ENCODE measurements at regions not wholly inside any gene's neighbourhood (a gene's known extent, or its start where the extent isn't known, plus 50 kb on each side); places are given as distances from the start of the nearest gene placed in this dataset.
"Not testable (repeated sequence)": the region's sequence is repeated elsewhere in the genome, so short reads cannot be mapped to it uniquely, and the experiment has no call there.

DNA sequence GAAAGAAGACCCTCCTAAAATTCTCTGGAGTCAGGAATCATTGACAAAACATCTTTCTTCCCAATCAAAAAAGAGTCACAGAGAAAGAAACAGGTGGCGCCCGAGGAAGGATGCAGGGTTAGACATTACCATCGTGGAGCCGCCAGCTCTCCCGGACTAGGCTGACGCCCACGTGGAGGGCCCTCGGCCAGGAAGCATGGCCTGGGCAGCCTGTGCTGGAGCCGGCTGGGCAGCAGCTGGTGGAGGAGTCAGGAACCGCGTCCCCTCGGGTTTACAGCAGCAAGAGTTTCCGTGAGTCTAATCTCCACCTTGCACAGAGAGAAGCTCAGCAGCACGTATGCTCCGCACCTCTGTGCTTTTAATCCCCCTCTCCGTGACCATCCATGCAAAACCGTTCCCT lies 533.7 kb upstream of the ATP11B start:
- DNase-seq = no peak

DNA sequence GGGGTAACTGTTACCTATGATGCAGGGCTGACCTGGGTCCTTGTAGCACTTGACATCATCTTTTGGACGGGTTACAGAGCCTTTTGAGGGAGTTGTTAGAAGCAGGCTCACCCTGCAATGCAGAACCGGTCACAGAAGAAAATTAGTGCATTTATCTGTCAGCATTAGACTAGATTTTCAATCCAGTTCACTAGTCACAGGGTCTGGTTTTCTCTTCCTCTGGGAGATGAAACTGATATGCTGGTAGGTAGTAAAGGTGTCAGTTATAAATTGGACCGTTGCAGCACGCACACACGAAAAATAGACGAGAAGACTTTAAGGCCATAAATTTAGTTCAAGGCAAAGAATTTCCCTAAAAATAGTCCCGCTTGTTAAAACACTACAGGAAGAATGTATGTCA lies 532.3 kb upstream of the ATP11B start:
- peak; percentile 44 for DNase-seq

DNA sequence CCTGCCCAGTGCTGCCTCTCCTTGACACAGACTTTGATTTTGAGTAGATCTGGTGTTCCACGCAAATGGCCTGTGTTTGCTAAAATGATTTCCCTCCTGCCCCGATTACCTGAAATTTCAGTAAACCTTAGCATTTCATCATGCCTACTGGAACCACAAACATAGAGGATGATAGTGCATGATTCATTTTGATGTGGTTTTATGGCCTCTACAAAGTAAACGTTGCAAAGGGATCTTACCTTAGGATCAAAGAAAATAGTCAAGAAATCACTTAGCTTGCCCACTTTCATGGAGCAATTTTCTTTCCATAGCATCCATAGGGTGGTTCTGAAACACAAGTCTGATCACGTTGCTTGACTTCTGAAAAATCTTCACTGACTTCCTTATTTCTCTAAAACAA lies 524.6 kb upstream of the ATP11B start:
- no peak for DNase-seq

DNA sequence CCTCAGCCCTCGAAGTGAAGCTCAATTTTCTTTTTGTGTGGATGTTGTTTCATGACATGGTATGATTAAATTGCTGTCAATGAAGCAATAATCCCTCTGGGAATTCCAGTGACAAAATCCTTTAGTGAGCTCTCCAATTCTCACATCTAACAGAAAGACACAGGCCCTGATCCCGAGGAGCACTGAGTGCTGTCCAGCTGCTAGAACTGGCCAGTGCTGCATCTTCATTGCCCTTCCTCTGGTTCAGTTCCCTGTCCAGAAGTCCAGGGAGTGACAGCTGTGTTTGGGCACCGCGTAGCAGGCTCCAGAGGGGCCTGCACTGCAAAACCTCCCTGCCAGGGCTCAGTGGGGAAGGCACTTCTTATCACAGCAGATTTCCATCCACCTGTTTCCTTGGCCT lies 516.8 kb upstream of the ATP11B start:
- no peak for DNase-seq

DNA sequence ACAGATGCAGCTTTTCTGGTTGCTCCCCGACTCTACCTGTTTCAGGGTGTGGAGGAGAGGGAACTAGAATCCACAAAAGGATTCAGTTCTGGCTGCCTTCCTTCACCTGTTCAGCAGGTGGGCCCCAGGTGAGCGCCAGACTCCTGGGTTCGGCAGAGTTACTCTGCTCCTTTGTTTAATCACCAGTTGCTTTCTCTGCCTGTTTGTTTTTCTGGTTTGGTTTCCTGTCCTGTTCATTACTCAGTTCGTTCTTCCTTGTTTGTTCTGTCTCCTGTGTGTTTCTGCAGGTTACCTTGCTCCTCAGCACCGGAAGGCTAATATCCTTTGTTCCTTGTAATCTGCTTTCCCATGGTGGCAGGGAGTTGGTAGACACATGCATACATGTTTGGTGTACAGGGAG lies 508.5 kb upstream of the ATP11B start:
- DNase-seq = no peak

DNA sequence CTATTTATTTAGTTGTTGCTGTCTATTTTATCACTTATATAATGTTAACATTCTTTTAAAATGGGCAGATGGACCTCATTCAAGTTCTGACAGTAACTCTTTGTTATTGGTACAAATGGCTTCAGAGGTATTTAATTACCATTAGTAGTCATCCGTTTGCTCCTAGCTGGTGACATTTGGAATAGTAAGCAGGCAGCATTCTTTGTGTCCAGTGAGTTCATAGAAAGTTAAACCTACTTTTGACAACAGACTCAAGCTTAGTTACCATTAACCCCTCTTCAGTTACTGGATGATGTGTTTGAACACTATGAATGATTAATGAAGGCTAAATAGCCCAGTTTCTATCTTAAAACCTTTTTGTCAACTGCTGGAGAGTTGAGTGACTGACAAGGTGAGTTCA lies 500.7 kb upstream of the ATP11B start:
- no peak for DNase-seq

DNA sequence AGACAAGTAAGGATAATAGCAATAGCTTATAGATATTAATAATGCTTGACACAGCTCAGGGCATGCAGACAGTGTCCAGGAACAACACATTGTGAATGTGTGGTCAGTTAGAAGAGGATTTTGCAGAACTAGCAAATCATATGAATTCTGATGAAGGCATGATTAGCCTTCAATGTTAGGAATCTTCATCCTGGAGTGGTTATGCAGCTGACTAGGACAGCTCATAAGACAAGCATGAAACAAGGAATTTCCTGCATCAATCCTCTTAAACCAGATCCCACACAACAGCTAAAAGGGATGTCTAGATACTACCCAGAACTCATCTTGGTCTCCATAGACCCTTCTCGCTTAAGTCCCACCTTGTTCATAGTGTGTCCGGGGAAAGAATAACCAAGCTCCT lies 499.0 kb upstream of the ATP11B start:
- DNase-seq = no peak

DNA sequence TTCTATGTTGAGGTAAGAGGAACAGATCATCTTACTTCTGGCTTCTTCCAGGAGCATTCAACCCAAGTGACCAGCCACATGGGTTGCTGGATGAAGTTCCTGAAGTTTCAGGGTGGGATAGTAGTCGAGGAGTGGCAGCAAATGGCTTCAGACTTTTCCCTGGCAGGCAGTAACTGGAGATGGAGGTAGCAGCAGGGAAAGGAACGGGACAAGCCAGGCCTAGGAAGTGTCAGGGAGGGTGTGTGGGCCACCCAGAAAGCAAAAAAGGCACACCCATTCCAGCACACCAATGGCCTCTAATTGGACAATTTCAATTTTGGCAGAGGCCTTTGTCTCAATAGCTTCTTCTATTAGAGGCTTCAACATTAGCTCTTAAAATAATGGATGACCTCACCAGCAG lies 498.6 kb upstream of the ATP11B start:
- DNase-seq = no peak

DNA sequence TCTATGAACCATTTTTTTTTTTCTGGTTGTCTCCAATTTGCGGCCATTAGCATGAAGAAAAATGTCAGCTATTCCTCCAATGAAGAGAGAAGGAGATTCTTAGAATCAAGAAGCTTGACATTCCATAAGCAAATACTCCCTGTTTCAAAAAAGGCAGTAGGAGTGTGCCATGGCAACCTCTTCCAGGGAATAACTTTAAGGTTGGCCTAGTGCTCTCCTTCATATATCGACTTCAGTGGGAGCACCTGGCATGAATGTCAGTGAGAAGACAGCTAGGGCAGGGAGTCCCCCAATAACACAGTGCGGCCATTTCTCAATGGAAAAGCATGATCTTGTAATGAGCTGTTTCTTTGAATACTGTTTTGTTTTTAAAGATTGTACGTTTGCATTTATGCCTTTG lies 493.0 kb upstream of the ATP11B start:
- DNase-seq = no peak

DNA sequence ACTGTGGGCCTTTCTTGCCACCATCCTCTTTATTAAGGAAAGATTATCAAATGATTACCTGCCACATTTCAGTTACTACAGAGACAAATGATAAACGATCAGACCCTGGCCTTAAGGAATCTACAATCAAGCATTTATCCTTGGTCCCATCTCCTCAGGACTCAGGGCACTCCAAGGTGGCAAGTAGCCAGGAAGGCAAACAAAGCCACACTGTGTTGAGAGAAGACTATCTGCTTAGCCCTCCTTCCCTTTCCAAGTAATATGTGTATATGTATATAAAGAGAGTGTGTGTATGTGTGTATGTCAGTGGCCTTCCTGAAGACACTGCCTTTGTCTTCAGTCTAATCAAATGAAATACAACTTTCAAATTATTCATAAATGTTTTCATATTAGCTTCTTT lies 490.1 kb upstream of the ATP11B start:
- no peak for DNase-seq

DNA sequence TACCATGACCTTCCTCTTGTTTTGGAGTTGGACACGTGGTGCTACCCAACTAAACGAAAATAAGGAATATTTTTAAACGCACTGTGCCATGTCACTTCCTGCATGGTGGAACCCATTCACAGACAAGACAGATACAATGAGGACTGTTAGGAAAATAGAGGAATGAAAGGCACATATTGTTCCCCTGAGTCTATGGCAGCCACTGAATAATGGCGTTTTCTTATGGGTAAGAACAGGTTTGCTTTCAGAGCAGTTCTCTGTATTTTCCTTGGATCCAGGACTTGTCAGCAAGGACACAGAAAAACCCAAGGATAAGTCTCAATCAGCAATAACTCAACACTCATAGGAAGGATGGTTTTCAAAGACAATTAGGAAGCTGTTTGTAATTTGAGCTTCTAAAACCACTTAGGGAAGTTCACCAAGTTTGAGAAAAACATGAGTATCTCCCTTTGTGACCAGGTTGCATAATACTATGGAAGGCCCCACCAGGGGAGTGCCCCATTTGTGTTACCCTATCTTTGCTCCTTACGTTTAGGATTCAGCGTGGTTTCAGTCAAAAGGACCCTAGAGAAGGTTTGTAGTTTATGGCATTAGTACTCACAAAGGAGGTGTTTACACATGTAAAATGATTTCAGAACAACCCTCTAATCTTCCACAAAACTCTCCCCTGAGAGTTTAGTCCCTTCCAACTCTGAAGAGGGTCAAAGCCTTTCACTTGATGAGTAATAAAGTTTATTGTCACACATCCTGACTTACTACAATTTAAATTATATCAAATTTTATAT lies 487.2 kb upstream of the ATP11B start:
- DNase-seq = no peak

DNA sequence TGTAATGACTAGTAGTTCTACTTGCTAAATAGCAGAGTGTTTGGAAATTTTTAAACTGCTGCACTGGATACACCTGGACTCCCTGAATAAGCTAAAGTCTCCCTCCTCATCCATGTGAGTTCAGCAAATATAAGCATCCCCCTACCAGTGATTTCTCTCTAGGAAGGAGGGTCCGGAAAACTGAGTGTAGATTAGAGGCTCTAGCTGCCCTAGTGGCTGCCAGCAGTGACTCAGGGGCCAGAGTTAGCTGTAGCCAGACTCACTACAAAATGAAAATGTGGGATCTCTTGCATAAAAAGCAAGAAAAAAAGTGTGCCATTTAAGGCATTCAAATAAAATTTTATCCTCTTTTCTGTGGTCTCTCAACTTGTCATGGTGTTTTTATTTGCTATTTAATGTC lies 485.0 kb upstream of the ATP11B start:
- DNase-seq = no peak

DNA sequence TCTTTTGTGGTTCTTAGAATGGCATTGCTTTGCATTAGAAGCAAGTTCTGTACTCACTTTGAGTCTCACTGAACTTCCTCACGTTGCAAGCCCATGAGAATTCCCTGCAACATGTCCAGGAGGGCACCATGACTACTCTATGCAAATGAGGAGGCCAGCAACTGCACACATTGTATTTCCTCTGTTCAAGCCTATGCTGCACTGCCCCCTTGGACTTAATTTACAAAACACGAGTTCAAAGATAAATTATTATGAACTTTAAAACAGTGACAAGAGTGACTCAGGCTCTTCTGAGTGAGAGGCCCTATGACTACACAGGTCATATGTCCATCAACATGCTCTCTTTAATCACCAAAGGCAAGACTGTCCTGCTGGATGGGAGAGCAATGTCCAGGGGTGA lies 484.2 kb upstream of the ATP11B start:
- no peak for DNase-seq

DNA sequence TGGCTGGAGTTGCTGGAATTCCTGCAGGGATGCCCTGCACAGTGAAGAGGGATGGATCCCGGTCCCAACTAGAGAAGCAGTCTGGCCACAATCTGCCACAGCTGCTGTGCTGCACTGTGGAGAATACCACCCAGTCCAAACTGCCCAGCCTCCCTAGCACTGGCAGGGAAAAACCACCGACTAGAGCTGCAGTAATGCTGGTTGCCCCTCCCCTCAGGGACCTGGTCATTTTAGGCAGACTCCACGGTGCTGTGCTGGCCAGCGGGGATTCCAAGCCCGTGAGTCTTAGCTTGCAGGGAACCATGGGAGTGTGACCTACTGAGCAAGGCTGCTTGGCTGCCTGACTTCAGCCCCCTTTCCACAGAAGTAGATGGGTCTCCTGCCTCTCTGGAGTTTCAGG lies 478.0 kb upstream of the ATP11B start:
- no peak for DNase-seq

DNA sequence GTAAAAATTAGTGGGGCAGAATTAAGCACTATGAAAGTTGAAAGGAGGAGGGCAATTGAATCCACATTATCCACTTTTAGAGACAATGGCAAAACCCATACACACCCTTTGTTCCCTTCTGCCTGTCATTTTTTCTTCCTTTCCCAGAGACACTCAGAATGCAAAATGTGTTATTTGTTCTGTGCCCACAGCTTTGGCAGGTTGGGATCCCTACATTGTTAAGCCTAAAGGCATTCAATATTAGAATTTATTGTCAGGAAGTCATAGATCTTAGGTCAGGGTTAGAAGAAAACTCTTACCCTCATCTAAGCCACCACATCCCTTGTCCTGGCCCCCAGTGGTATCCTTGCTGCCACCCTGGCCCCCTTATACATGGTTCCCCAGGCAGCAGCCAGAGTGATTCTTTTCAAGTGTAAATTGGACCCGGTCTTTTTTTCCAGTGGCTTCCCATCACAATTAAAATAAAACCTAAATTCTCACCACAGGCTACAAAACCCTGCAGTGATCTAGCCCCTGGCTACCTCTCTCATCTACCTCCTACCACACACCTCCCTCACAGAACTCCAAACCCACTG lies 470.1 kb upstream of the ATP11B start:
- no peak for DNase-seq

DNA sequence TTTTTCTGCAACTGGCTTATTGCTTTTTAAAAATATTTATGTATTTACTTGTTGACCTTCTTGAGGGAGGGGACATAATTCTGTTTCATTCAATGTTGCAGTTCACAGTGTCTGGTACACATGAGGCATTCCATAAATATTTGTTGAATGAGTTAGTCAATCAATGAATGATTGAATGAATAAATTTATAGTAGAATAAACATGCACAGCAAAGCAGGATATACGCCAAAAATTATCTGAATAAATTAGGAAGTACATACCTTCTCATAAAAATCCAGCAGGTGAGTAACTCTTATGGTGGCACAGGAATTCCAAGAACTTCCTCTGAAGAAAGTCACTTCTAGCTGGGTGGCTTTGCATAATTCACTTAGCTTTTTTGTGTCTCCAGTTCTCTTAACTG lies 469.4 kb upstream of the ATP11B start:
- DNase-seq = no peak

DNA sequence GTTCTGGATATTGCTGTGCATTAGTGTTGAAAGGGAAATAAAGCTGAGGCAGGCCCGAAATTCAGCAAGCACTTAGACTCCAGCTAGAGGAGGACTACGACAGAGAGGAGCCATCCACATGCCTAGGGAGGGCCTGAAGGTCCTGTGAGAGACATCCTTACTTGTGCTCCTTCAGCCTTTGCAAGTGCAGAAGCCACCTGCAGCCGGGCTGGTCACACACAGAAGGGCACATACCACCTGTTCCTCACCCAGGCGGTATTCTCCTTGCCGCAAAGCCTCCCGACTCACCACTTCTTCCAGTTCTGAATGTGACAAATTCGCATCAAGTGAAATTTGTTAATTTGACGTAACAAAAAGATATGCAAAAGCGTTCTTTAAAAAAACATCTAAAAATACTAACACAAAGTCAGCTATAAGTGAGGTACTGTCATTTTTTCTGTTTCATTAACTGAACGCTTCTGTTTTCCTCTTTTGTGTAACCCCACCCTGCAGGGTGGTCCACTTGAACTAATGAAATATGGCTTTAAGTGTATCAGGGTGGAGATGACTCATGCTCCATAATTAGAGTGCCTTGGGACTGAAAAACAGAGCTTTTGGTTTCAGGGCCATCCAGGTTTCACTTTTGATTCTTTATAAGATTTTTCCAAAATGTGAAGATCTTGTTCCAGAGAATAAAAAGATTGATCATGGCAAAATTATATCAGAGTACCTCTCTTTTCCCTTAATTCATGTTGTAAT lies 467.9 kb upstream of the ATP11B start:
- DNase-seq = no peak

DNA sequence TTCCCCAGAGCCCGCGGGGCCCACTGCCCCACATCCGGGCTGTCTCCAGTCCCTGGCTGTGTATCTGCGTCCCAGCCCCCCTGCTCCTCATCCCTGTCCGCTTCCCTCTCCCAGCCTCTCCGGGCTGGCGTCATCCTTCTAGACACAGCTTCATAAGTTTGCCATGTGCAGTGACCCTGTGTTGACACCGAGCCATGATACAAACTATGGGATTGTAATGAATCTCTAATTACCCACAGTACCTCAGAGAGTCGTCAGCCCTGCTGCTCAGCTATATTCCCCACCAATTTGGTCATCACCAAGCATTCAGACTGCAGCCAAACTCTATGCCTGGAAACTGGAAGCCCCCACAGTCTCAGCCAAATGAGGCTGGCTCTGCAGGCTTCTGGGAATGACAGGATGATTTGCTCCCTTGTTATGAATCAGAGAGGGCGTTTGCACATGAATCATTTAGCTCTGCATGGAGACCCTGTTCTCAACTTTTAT lies 466.1 kb upstream of the ATP11B start:
- peak; percentile 15 for DNase-seq

DNA sequence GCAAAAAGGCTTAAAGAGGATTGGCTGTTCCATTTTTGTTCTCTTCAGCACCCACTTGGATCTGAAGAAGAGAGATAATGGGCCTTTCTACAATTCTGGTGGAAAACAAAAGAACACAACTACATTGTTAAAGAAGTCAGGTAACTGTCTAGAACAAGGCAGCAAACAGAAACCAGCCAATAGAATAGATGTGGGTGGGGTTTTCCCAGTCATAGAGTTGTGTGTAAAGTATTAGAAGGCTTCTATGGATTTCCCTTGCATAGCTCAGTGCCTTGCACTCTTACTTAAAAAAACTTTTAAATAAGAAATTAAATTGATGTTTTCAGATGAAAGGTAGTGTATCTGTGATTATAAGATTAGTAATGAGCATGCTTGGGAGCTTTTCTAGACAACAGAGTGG lies 462.7 kb upstream of the ATP11B start:
- DNase-seq = no peak

DNA sequence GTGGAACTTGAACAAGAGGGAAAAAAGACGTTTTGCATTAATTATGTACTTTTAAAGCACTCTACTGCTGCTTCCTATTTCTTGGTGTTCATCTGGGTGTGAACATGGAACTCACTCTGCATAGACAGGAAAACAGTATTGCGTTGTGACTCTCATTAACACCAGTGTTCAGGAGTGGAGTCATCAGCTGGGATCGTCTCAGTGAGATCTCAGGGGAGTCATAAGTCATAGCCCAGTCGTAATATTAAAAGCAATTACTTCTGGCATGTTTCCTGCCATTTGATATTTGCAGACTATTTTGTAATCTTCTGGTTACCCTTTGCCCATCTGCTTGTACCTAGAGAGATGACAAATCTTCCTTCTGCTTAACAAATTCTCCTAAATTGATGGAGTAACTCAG lies 462.0 kb upstream of the ATP11B start:
- no peak for DNase-seq

DNA sequence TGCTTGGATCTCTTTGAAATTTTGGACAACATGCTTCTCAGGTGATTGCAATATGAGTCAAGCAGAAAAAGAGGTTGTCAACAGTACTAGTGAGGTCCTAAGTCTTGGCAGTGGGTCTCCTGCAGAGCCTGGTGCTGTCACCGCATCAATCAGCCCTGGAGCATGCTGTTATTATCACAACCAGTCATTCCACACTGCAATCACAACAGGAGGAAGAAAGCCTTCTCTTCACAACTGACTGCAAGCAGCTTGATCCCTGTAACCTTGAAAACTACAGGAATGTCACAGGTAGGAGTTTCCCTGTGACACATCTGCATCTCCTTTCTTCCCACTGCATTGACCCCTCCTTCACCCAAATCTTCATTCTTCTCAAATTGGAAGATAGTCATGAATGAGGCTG lies 451.1 kb upstream of the ATP11B start:
- no peak for DNase-seq

DNA sequence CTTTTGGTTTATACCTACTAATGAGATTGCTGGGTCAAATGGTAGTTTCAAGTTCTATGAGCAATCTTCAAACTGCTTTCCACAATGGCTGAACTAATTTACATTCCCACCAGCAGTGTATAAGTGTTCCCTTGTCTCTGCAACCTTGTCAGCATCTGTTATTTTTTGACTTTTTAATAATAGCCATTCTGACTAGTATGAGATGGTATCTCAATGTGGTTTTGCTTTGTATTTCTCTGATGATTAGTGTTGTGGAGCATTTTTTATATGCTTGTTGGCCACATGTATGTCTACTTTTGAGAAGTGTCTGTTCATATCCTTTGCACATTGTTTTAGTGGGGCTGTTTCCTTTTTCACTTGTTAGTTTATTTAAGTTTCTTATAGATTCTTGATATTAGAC lies 449.3 kb upstream of the ATP11B start:
- not testable (repeated sequence) for DNase-seq

DNA sequence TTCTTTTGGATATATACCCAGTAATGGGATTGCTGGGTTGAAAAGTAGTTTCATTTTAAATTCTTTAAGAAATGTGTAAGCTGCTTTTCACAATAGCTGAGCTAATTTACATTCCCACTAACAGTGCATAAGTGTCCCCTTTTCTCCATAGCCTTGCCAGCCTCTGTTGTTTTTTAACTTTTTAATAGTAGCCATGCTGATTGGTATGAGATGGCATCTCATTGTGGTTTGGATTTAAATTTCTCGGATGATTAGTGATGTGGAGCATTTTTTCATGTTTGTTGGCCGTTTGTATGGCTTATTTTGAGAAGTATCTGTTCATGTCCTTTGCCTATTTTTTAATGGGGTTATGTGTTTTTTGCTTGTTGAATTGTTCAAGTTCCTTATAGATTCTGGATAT lies 444.3 kb upstream of the ATP11B start:
- no peak for DNase-seq
